ENCODE measurements at regions not wholly inside any gene's neighbourhood (a gene's known extent, or its start where the extent isn't known, plus 50 kb on each side); places are given as distances from the start of the nearest gene placed in this dataset.

- Histone ChIP-seq H3K27ac (peak overlapping the region; percentile 43 to 55; a peak in 4 of 6 replicates), H3K4me2 (peak overlapping the region; percentile 47), H3K9me3 (peaks cover 3% of the 10 kb centered on the region; the same call in 1 of the 3 replicates), H3K4me1 (peaks cover 13% of the 10 kb centered on the region), H3K4me3 (no peak overlapping the region)
- 16% methylated on average over 2 of the region's 2 CpGs for whole genome bisulfite sequencing (ENCODE audit: missing lambda C conversion rate)
- ChIA-PET CTCF (no interaction called here), POLR2A (no interaction called here)
- TF ChIP-seq JUNB (IDR thresholded peaks at IDR 0.05) = peak; percentile 24; the same call in 1 of the 2 replicates
- no peak for TF ChIP-seq FOXS1 (CRISPR knock-in tag; IDR thresholded peaks at IDR 0.05)
- TF ChIP-seq CEBPB (IDR thresholded peaks at IDR 0.05) = peak in 1 of 2 experiments; percentile 5; a peak in 1 of 4 replicates
- TF ChIP-seq, protein P1, sequence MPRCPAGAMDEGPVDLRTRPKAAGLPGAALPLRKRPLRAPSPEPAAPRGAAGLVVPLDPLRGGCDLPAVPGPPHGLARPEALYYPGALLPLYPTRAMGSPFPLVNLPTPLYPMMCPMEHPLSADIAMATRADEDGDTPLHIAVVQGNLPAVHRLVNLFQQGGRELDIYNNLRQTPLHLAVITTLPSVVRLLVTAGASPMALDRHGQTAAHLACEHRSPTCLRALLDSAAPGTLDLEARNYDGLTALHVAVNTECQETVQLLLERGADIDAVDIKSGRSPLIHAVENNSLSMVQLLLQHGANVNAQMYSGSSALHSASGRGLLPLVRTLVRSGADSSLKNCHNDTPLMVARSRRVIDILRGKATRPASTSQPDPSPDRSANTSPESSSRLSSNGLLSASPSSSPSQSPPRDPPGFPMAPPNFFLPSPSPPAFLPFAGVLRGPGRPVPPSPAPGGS (IDR thresholded peaks at IDR 0.05) = no peak
- FAIRE-seq (peak; percentile 54), DNase-seq (ENCODE audit: low read depth in 1 of 2, low spot score in 1 of 2) (no peak), ATAC-seq (peak; percentile 28 to 64; a peak in 3 of 6 replicates)
These were observed 859.1 kb upstream of the GOT2 start for GRCh38 chr16:59593194-59593661.

- WGBS (ENCODE audit: missing lambda C conversion rate) = 80% methylated on average over 1 of the region's 1 CpG
- ChIA-PET POLR2A (no interaction called here), CTCF (no interaction called here)
- ATAC-seq (no peak), DNase-seq (ENCODE audit: low read depth in 1 of 2, low spot score in 1 of 2) (no peak), FAIRE-seq (no peak)
- Histone ChIP-seq H3K4me2 (no peak overlapping the region), H3K4me3 (no peak overlapping the region), H3K9me3 (peaks cover 3% of the 10 kb centered on the region; the same call in 1 of the 3 replicates), H3K27ac (no peak overlapping the region), H3K4me1 (peaks cover 13% of the 10 kb centered on the region)
- TF ChIP-seq ZNF302 (CRISPR knock-in tag; IDR thresholded peaks at IDR 0.05) = no peak
- no peak for TF ChIP-seq NFE2L2 (conservative IDR thresholded peaks at IDR 0.05; ENCODE audit: low read length)
- TF ChIP-seq RAD21 (conservative IDR thresholded peaks at IDR 0.05 in 1 of 2, IDR thresholded peaks at IDR 0.05 in 1 of 2) = peak; percentile 24 to 37; a peak in 3 of 5 replicates
These were observed 857.4 kb upstream of the GOT2 start for GRCh38 chr16:59591480-59591879.

GRCh38 chr16:59590845-59591244, 856.7 kb upstream of the GOT2 start:
- FAIRE-seq (no peak), ATAC-seq (no peak), DNase-seq (ENCODE audit: low read depth in 1 of 2, low spot score in 1 of 2) (no peak)
- TF ChIP-seq, protein P2, sequence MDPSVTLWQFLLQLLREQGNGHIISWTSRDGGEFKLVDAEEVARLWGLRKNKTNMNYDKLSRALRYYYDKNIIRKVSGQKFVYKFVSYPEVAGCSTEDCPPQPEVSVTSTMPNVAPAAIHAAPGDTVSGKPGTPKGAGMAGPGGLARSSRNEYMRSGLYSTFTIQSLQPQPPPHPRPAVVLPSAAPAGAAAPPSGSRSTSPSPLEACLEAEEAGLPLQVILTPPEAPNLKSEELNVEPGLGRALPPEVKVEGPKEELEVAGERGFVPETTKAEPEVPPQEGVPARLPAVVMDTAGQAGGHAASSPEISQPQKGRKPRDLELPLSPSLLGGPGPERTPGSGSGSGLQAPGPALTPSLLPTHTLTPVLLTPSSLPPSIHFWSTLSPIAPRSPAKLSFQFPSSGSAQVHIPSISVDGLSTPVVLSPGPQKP (IDR thresholded peaks at IDR 0.05; ENCODE audit: low read depth, low read length) = no peak
- no peak for TF ChIP-seq HES2 (IDR thresholded peaks at IDR 0.05)
- TF ChIP-seq TFCP2L1 (CRISPR knock-in tag; IDR thresholded peaks at IDR 0.05) = no peak
- no peak for TF ChIP-seq JUN (IDR thresholded peaks at IDR 0.05)
- no peak for TF ChIP-seq NFE2L2 (conservative IDR thresholded peaks at IDR 0.05; ENCODE audit: low read length)
- TF ChIP-seq, protein P3, sequence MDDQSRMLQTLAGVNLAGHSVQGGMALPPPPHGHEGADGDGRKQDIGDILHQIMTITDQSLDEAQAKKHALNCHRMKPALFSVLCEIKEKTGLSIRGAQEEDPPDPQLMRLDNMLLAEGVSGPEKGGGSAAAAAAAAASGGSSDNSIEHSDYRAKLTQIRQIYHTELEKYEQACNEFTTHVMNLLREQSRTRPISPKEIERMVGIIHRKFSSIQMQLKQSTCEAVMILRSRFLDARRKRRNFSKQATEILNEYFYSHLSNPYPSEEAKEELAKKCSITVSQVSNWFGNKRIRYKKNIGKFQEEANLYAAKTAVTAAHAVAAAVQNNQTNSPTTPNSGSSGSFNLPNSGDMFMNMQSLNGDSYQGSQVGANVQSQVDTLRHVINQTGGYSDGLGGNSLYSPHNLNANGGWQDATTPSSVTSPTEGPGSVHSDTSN (IDR thresholded peaks at IDR 0.05) = no peak
- TF ChIP-seq POLR2AphosphoS2 (conservative IDR thresholded peaks at IDR 0.05; ENCODE audit: low read length) = no peak
- TF ChIP-seq PHF8 (IDR thresholded peaks at IDR 0.05; ENCODE audit: borderline replicate concordance, low read depth) = no peak
- TF ChIP-seq NPAS2 (CRISPR knock-in tag; IDR thresholded peaks at IDR 0.05; ENCODE audit: borderline replicate concordance) = no peak
- no peak for TF ChIP-seq ESRRA (IDR thresholded peaks at IDR 0.05; ENCODE audit: borderline replicate concordance, low read length)
- no peak for TF ChIP-seq MAFK (IDR thresholded peaks at IDR 0.05; ENCODE audit: partially characterized antibody)
- Histone ChIP-seq H3K27ac (no peak overlapping the region), H3K4me3 (no peak overlapping the region), H3K4me2 (no peak overlapping the region), H3K4me1 (peaks cover 13% of the 10 kb centered on the region), H3K9me3 (peaks cover 3% of the 10 kb centered on the region; the same call in 1 of the 3 replicates)
- ChIA-PET POLR2A (no interaction called here), CTCF (no interaction called here)
- WGBS (ENCODE audit: missing lambda C conversion rate) = 80% methylated on average over 4 of the region's 4 CpGs
